HG03565 (cell line): ENCODE measurements at regions not wholly inside any gene's neighbourhood (a gene's known extent, or its start where the extent isn't known, plus 50 kb on each side); places are given as distances from the start of the nearest gene placed in this dataset.
A peak's percentile ranks its signal among the peaks of the same experiment; 100 is the strongest.
"Not testable (repeated sequence)": the region's sequence is repeated elsewhere in the genome, so short reads cannot be mapped to it uniquely, and the experiment has no call there.

Experiments
- ATAC-seq: cut with Tn5 transposase; IDR thresholded peaks from one replicate; pipeline ENCODE4 v1.9.1; 2021; ENCODE audit warnings: mild to moderate bottlenecking, moderate library complexity; ENCODE audit not compliant: unreplicated experiment

DNA sequence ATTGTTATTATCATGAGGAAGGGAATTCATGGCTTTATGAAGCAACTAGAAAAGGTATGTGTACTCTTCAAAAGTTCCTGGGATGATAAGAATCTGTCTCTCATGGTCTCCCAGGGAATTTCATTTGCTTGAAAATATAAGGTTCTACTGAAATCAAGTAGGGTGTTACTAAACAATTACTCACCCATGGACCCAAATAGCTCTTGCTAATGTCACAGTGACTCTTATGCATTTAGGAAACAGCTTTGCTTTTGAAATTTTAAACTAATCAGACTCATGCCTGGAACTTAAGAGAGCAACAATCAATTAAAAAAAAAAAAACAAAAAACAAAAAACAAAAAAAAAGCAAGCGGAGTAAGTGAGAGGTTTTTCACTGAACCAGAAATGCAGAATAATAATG is 1546.3 kb upstream of the TENM4 start:
- no peak for ATAC-seq

DNA sequence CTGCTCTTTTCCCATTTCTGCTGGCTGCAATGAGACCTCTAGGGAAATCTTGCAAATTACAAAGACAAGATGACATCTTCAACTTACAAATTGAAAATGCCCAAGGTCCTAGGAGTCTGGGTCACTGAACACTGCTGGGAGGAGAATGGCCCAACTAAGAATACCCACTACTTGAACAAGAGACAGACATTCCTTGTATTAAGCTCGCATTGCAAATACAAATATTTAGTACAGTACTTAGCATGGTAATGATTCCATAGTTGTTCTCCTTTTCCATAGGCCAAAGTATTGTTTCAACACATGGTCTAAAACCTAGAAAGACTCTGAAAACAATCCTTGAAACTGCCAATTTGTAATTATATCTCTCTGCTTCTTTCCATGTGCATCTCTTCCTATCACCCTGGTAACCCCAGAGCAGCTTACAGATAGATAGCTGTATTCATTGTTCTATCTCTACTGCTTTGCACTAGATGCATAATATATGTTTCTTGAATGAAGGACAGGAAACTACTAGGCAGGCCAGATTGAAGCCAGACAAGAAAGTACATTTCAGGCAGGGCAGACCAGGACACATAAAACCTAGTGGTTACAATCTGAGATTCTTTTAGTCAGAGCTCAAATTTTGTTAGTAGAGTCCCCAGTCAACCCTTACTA is 1545.7 kb upstream of the TENM4 start:
- no peak for ATAC-seq

DNA sequence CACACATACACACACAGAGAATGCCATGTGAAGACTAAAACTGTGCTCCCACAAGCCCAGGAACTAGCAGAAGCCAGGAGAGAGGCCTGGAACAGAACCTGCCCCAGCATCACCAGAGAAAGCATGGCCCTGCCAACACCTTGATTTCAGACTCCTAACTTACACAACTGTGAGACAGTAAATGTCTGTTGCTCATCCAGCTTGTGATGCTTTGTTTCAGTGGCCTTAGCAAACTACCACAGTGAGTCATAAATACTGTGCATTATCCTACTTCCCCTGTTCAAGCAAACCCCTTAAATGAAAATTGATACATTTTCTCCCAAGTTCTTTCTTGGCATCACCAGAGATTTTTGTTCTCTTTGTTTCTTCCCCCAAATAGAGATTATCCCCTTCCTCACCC is 1539.4 kb upstream of the TENM4 start:
- peak; percentile 72 for ATAC-seq

DNA sequence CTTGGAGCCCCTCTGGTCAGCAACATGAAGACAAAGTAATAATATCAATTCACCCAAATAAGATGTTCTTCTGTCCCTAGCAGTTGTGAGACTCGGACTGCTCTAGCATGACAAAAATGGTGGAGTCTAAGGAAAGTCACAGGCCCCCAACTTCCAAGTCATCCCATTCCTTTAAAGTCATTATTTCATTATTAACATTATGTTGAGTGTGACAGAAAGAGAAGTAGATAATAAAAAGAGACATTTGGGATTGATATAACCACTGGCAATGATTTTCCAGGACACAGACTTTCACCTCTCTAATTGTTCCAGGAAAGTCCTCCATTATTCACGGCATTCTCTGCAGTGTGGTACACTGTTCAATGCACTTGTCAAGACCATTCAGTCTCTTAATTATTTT is 1533.0 kb upstream of the TENM4 start:
- ATAC-seq = no peak

DNA sequence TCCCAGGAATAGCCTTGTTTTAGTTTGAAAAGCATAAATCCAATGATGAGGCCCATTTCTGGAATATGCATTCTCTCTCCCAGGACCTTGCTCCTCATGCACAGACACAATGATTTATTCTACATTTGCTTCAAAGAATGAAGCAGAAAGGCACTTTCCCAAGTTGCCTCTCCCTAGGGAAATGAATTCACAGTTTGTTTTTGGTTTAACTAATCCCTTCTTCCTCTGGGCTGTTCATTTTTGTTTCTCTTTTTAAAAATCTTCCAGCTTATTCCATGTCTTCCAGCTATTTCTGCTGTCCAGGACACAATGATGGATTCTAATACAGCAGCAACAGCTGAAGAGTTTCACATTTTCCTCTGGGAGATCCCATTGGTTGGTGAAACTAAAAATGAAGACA is 1529.2 kb upstream of the TENM4 start:
- ATAC-seq = no peak

DNA sequence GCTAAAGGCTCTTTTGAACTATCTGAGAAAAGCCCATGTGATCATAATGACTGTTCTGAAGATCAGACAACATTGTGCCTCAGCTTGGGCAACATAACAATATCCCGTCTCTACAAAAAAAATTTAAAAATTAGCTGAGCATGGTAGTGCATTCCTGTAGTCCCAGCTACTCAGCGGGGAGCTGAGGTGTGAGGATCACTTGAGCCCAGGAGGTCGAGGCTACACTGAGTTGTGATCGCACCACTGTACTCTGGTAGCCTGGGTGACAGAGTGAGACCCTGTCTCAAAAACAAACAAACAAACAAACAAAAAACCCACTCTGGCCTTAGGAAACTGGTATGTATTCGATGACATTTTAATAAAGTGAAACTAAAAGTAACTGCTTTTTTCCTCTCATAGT is 1526.8 kb upstream of the TENM4 start:
- ATAC-seq = no peak

DNA sequence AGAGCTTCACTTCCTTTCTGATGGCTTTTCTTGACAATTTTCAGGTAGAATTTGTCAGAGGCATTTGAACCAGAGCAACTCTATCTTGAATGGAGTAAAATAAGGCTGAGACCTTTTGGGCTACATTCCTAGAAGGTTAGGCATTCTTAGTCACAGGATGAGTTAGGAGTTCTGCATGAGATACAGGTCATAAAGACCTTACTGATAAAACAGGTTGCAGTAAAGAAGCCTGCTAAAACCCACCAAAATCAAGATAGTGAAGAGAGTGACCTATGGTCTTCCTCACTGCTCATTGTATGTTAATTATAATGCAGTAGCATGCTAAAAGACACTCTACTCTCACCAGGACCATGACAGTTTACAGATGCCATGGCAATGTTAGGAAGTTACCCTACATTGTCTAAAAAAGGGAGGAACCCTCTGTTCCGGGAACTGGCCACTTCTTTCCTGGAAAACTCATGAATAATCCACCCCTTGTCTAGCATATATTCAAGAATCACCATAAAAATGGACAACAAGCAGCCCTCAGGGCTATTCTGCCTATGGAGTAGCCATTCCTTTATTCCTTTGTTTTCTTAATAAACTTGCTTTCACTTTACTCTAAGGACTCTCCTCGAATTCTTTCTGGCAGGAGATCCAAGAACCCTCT is 1519.7 kb upstream of the TENM4 start:
- no peak for ATAC-seq

DNA sequence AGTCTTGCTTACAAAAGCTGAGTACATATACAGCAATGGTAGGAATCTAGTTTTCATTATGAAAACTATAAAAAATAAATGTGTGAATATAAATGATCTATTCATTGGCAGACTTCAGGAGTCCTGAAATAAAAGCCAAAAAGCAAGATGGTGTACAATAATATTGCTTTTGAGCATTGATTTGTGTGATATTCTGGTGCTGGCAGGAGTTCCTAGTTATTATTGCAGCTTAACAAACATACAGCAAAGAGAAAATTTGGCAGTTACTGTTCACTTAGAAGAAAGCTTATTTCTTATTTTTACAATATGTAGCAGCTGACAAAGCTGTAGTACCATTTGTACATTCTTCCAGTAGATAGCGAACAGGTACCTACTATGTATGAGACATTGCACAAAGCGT is 1518.9 kb upstream of the TENM4 start:
- no peak for ATAC-seq

DNA sequence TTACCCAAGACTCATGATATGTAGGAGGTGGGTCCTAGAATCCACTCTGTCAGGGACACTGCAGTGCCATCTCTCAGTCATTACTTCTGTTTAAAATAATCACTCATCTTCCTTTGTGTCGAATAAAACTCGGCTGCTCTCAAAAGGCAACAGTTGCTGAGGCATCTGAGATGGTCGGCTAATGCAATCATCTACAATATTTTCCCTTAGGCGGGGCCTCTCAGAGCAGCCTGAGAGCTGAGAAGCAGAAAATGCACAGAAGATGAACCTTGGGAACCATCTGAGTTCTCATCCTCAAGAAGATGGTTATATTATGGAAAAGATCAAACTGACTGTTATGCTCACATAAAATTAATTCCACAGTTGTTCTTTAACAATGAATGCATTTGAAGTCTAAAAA is 1518.2 kb upstream of the TENM4 start:
- ATAC-seq = no peak

DNA sequence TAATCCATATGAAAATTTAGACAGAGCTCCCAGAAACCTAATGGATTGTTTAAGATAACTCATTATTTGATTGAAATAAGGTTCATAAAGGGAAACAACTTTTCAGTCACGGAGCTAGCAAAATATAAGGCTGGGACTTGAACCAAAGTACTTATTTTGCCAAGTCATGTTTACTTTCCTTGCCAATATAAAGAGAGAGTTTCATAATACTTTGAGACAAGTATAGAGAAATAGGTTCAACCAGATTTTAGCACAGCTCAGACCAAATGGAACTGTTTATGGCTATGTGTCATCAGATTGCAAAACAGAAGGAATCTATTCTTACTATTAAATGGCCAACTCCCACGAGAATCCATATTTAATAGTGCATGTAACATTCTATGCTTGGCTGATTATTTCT is 1517.5 kb upstream of the TENM4 start:
- ATAC-seq = no peak

DNA sequence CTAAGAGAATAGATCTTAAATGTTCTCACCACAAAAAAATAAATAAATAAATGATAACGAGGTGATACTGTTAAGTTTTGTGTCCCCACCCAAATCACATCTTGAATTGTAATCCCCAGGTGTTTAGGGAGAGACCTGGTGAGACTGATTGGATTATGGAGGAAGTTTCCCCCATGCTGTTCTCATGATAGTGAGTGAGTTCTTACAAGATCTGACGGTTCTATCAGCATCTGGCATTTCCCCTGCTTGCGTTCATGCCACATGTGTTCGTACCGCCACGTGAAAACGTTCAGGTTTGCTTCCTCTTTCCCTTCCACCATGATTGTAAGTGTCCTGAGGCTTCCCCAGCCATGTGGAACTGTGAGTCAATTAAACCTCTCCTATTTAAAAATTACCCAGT is 1514.8 kb upstream of the TENM4 start:
- no peak for ATAC-seq

DNA sequence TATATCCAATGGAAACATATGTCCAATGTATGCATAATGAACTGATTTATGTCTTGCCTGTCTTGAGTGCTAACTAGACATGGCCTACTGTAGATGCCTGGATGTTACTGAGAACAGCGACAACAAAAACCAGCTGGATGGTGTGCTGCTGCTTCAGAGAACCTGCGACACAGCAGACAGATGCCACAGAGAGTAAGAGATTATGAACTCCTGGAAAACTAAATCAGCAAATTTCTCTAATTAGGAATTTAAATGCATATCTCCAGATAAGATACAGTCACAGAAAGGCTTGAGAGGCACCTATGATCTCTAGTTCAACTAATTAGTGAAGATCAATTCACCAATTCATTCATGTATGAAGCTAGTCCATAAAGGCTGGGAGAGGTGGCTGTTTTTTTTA is 1508.0 kb upstream of the TENM4 start:
- no peak for ATAC-seq

DNA sequence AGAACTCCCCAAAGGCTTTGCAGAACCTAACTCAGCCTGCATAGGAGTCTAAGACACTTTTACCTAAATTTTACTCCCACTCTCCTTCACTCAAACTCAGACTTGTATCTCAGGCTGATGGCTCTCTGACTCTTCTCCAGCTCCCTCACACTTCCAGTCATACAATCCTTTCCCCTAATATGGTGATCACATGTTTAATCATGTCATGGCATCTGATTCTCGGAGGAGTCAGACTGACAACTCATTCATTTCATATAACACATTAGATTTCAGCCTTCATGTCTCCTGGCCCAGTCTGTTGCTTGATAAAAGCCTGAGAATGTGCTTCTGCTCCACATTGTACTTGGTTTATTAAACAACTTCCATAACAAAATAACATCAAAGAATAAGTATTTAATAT is 1503.9 kb upstream of the TENM4 start:
- no peak for ATAC-seq

DNA sequence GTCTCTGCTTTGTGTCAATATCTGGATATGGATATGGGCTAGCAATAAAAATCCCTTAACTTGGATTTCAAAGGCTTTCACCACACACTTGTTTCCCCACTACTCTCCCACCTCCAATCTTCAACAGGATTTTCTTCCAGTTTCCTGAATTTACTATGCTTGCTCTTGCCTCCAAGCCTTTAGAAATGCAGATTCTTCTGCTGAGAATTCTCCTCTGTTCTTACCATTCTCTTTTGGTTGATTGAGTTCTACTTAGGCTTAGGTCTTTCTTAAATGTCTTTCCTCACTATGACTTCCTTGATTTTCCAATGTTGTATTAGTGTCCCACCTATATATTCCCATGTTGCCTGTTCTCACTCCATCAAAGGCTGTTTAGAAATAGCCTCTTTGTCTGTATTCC is 1502.4 kb upstream of the TENM4 start:
- no peak for ATAC-seq

DNA sequence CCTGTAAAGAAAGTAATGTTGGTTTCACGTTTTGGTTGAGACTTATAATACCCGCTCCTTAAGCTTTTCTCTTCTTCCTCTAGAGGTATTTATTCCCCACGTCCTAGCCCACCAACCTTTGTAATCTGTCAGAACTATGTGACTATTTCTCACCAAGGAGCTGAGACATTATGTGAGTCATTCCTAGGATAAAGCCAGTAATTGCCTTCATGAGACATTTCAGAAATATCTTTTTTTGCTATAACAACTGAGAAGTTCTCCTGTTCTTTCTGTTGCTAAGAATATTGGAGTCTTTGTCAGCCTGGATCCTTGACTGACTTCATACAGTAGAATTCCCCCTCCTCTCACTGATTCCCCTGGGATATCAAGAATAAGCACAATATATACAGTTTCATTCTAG is 1497.0 kb upstream of the TENM4 start:
- no peak for ATAC-seq

DNA sequence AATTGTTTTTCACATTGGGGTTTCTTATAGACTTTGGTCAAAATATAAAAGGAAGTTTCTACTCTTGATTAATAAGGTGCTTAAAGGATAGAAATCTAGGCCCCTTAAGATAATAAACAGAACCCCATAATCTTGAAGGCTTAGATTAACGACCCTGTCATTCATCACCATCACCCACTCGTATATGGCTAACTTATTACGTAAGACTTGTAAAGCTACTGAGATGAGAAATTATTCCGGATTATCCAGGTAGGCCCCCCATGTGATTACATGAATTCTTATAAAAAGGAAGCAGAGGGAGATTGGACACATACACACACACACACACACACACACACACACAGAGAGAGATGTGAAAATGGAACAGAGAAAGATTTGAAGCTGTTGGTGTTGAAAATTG is 1489.2 kb upstream of the TENM4 start:
- no peak for ATAC-seq

DNA sequence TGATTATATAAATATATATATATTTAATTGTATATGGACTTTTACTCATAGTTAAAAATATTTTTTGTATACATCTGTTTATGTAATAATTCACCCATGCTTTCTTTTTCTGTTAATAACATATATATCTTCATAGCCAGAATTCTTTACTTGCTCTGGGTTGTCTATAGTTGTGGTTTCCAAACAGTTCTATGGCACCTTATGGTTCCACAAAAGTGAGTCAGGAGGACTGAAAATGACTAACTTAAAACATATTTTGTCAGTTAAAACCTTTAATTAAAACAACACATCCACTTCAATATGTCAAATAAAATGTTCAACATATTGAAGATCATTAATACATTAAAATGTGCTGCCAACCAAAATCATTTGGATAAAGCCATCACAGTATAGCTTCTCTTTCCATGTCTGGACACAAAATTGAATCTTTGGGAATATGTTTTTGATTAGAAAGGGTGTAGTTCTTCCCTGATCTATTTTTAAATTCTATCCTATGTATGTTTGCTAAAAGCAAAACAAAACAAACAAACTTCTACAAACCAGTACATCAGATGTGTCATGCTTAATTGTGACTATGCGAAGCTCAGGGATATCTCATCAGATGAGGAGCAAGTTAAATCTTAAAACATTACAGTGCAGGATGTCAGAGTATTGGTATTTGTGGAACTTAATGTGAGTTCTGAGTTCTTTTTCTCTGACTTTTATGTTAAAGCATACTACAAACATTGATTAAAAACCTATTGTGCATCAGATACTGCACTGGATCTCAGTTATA is 1488.4 kb upstream of the TENM4 start:
- no peak for ATAC-seq

DNA sequence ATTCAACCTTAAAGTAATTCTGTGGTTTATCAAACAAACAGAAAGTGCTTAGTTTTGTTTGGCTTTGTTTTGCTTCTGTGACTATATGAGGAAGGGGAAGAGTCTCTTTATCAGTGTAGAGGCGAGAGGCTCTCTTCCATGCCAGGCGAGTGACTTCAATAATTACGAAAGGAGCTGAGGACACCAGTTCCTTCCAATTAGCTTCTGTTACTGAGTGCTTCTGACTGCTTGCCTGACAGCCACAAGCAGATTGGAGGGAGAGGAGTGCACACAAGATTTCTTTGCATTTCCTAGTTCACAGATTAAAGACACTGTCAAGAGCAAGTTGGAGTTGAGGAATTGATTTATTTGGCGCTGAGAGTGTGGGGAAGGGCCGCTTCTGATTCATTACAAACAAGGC is 1484.5 kb upstream of the TENM4 start:
- ATAC-seq = no peak

DNA sequence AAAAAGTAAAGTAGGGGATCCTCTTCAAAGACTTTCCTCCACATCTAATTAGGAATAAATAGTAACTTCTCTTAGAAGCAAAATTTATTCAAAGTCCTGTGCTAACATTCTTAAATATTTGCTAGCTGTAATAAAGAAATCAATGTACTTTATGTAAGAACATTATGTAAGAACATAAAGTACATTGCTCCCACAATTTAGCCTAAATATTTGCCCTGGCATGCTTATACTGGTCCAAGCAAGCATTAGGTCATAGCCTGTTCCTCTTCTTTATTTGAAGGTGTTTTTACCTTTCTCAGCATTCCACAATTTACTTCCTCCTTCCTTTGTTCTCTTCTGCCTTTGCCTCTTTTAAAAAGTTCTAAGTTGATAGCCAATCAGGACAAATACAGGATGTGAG is 1480.5 kb upstream of the TENM4 start:
- ATAC-seq = not testable (repeated sequence)

DNA sequence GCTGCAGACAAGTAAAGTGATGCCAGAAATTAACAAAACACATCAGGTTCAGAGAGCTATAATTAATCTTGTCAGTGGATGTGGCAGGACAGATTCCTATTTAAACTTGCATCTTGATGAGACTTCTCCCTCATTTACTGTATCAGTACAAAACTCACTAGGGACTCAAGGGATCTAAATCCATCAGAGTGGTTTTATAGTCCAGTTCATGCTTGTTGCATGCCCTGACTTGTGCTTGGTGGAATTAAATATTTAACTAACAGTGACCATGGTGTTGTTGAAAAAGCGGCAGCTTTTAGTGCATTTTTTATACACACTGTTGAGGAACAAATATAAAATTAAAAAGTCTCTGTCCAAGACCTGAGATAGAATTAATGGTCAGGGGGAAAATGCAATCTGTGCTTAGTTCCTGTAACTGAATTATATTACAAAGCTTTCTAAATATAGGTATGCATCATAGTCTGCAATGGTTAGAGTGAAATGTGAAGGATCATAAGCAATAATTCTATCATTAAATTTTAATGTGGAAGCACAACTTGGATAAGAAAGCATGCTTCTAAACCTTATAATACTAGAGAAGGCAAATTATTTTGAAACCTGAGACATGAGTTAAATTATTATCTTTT is 1475.5 kb upstream of the TENM4 start:
- no peak for ATAC-seq

DNA sequence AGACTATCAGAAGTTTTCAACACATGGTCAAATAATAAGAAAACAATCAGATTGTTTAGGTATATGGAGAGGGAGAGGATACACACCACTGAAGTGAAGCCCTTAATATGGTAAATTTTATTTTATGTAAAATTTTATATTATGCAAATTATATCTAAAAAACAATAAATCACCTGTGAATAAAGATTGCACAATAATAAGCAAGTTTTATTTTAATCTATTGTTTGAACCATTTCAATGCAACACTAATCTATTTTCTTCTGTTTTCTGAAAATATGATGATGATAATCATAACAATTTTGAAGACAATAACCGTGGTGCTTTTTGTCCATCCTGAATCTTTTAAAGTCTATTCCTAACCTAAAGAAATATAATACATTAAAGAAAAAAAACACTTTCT is 1473.5 kb upstream of the TENM4 start:
- ATAC-seq = no peak

DNA sequence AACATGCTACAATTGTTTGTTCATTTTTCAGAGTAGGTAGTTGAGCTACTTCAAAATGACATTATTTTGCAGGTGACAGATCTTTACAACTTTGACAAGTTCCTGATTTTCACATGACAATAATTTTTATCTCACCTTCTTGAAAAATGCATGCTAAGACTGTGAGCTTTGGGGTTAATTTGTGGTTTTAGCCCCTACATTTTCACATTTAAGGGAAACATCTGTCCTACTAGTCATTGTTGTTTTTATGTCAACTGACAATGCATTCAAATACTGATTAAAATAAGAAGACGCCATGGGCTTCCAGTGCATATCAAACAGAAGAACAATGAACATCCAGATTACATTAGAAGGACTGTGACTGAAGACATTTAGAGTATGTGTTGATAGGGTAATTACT is 1470.8 kb upstream of the TENM4 start:
- ATAC-seq = no peak
